ENCODE measurements at regions not wholly inside any gene's neighbourhood (a gene's known extent, or its start where the extent isn't known, plus 50 kb on each side); places are given as distances from the start of the nearest gene placed in this dataset.

- TF ChIP-seq BCL11A (IDR thresholded peaks at IDR 0.05; ENCODE audit: low read depth in 2 of 2, low read length in 2 of 2), result no peak
- no peak for TF ChIP-seq ATF3 (IDR thresholded peaks at IDR 0.05; ENCODE audit: insufficient read depth, low read depth, low read length)
- TF ChIP-seq ZNF274 (IDR thresholded peaks at IDR 0.05; ENCODE audit: borderline replicate concordance, extremely low read depth, low read length), result no peak
- no peak for TF ChIP-seq SIN3A (conservative IDR thresholded peaks at IDR 0.05 in 1 of 2, IDR thresholded peaks at IDR 0.05 in 1 of 2; ENCODE audit: low read depth in 1 of 2, low read length in 2 of 2)
- no peak for TF ChIP-seq POLR2A (IDR thresholded peaks at IDR 0.05; ENCODE audit: control extremely low read depth in 1 of 2, low read depth in 2 of 2, low read length in 2 of 2)
Measured at GRCh38 chr5:28414619-28415018, 1376.2 kb upstream of the CDH9 start.

Data from H1 (cell line).